Prostate gland (tissue), 2 donors: ENCODE measurements at regions not wholly inside any gene's neighbourhood (a gene's known extent, or its start where the extent isn't known, plus 50 kb on each side); places are given as distances from the start of the nearest gene placed in this dataset.

ENCODE experiments used
- CTCF ChIP-seq, 4 experiments: fragments of 200-600 bp in 2 of 4; fragments of 450-650 bp in 2 of 4; sonication (generic) in 2 of 4; IDR thresholded peaks; 1 replicate in 3 of 4; 2 replicates in 1 of 4; pipeline ENCODE4 v1.5.1; 2016 to 2019; ENCODE audit warnings: antibody characterized with exemption in 4 of 4, mild to moderate bottlenecking in 2 of 4, moderate library complexity in 2 of 4
- POLR2A ChIP-seq: fragments of 450-650 bp; IDR thresholded peaks from one replicate; pipeline ENCODE4 v1.6.1; 2016; ENCODE audit warnings: antibody characterized with exemption, mild to moderate bottlenecking
- POLR2AphosphoS5 ChIP-seq: sonication (generic); formaldehyde crosslinking; IDR thresholded peaks from one replicate; pipeline ENCODE4 v1.6.1; 2017; ENCODE audit warnings: antibody characterized with exemption

- TF ChIP-seq CTCF (IDR thresholded peaks at IDR 0.05), result no peak
- TF ChIP-seq POLR2AphosphoS5, result no peak
- no peak for TF ChIP-seq POLR2A
Observed at GRCh38 chr2:162888652-162889051, 50.1 kb upstream of the KCNH7 start.
